ENCODE measurements at regions not wholly inside any gene's neighbourhood (a gene's known extent, or its start where the extent isn't known, plus 50 kb on each side); places are given as distances from the start of the nearest gene placed in this dataset.

DNA sequence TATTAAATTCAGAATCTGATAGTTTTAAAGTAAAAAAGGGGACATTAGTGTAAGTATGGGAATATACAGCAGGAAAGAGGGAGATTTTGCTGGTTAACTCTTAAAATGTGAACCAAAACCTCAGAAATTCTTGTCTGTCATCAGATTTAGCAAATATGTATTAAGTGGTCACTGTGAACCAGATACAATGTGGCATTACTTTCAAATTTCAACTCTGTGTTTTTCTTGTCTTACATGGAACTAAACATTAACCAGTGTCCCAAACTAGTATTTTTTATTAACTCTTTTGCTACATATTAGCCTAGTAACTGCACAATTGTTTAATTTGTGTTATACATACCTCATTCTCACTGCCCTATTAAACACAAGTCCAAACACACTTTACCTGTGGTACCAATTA is 259.9 kb upstream of the RASA1 start:
- H3K27ac ChIP-seq (replicated peaks; ENCODE audit: low read length), result no peak overlapping the region
- H3K4me2 ChIP-seq (ENCODE audit: insufficient read depth, low read length, poor library complexity, severe bottlenecking), result no peak overlapping the region
- H2AFZ ChIP-seq (ENCODE audit: low read length), result no peak overlapping the region
- H4K8ac ChIP-seq (ENCODE audit: low read depth, low read length), result no peak overlapping the region
- no peaks in the 10 kb centered on the region for H3K79me1 ChIP-seq (ENCODE audit: low read depth, low read length)
- no peak overlapping the region for H3K23ac ChIP-seq (ENCODE audit: low read depth, low read length, poor library complexity)
- no peaks in the 10 kb centered on the region for H3K9me3 ChIP-seq (replicated peaks in 1 of 2; ENCODE audit: control insufficient read depth in 2 of 2, insufficient read depth in 1 of 2, low read depth in 1 of 2, low read length in 2 of 2)
- H2BK12ac ChIP-seq (ENCODE audit: low read length), result no peak overlapping the region
- H4K91ac ChIP-seq (ENCODE audit: low read depth, low read length, poor library complexity), result no peak overlapping the region
- H2BK120ac ChIP-seq (ENCODE audit: low read depth, low read length), result no peak overlapping the region
- H3K9ac ChIP-seq (ENCODE audit: low read depth, low read length, poor library complexity), result no peak overlapping the region
- H3K4me1 ChIP-seq (ENCODE audit: control insufficient read depth in 2 of 2, insufficient read depth in 1 of 2, low read depth in 1 of 2, low read length in 2 of 2), result no peaks in the 10 kb centered on the region
- H3K18ac ChIP-seq (ENCODE audit: low read length), result no peak overlapping the region
- DNase-seq (ENCODE audit: low spot score), result no peak
- H3K4me3 ChIP-seq (ENCODE audit: low read length in 2 of 2), result no peak overlapping the region
- no peaks in the 10 kb centered on the region for H3K27me3 ChIP-seq (ENCODE audit: control insufficient read depth in 3 of 3, insufficient read depth in 3 of 3, low read depth in 1 of 3, low read length in 3 of 3)
- no peak overlapping the region for H2BK15ac ChIP-seq (ENCODE audit: low read length)
- H3K14ac ChIP-seq (ENCODE audit: low read length), result no peak overlapping the region
- H2AK5ac ChIP-seq (ENCODE audit: low read depth, low read length), result no peak overlapping the region
- no peak overlapping the region for H2BK5ac ChIP-seq (ENCODE audit: low read length)
- H3K4ac ChIP-seq (ENCODE audit: low read length), result no peak overlapping the region
- H3K36me3 ChIP-seq (replicated peaks in 1 of 2; ENCODE audit: control insufficient read depth in 2 of 2, insufficient read depth in 2 of 2, low read length in 2 of 2), result no peaks in the 10 kb centered on the region

DNA sequence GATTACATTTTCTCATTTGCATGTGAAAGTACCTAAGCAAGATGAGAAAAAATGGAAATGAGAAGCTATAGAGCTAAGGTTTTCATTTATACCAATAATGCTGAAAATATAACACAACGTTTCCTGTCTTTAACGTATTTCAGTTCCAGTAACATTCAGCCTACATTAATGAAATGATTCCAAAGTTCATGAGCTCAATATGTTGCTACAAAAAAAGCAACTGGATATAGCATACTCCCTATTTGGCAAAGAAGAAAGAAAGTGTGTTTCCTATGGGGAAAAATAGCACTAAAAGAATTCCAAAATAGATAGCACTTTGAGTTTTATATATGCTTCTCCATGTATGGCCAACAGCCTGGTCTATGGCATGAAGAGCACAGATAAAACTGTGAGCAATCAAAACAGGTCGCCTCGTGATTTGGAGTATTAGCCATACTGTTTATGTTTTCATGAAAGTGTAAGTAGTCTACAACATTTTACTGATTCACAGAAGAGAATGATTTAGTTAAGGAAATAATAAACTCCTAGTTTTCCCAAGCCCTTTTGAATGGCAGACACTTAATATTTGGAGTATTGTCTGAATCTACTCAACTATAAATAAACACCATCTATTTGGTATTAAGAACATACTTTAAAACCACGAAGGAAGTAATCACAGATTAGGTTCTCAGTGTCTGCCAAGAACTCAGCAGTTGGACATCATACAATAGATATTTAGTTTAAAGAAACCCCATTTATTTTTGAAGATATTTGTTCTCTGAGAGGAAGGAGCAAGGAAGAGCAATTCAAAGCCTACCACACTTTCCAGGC is 258.7 kb upstream of the RASA1 start:
- Histone ChIP-seq H3K4me2 (ENCODE audit: insufficient read depth, low read length, poor library complexity, severe bottlenecking) (no peak overlapping the region), H3K23ac (ENCODE audit: low read depth, low read length, poor library complexity) (no peak overlapping the region), H2BK120ac (ENCODE audit: low read depth, low read length) (no peak overlapping the region), H3K18ac (ENCODE audit: low read length) (no peak overlapping the region), H3K79me1 (ENCODE audit: low read depth, low read length) (no peaks in the 10 kb centered on the region), H2BK15ac (ENCODE audit: low read length) (no peak overlapping the region), H3K4me1 (ENCODE audit: control insufficient read depth in 2 of 2, insufficient read depth in 1 of 2, low read depth in 1 of 2, low read length in 2 of 2) (no peaks in the 10 kb centered on the region), H3K9ac (ENCODE audit: low read depth, low read length, poor library complexity) (no peak overlapping the region), H3K14ac (ENCODE audit: low read length) (no peak overlapping the region), H3K4ac (ENCODE audit: low read length) (no peak overlapping the region), H3K4me3 (ENCODE audit: low read length in 2 of 2) (no peak overlapping the region), H3K36me3 (replicated peaks in 1 of 2; ENCODE audit: control insufficient read depth in 2 of 2, insufficient read depth in 2 of 2, low read length in 2 of 2) (no peaks in the 10 kb centered on the region), H2AFZ (ENCODE audit: low read length) (no peak overlapping the region), H4K91ac (ENCODE audit: low read depth, low read length, poor library complexity) (no peak overlapping the region), H3K27me3 (ENCODE audit: control insufficient read depth in 3 of 3, insufficient read depth in 3 of 3, low read depth in 1 of 3, low read length in 3 of 3) (no peaks in the 10 kb centered on the region), H4K8ac (ENCODE audit: low read depth, low read length) (no peak overlapping the region), H2BK12ac (ENCODE audit: low read length) (no peak overlapping the region), H3K27ac (replicated peaks; ENCODE audit: low read length) (no peak overlapping the region), H3K9me3 (replicated peaks in 1 of 2; ENCODE audit: control insufficient read depth in 2 of 2, insufficient read depth in 1 of 2, low read depth in 1 of 2, low read length in 2 of 2) (no peaks in the 10 kb centered on the region), H2AK5ac (ENCODE audit: low read depth, low read length) (no peak overlapping the region), H2BK5ac (ENCODE audit: low read length) (no peak overlapping the region)
- no CpG with 5 or more reads among the region's 5 CpGs for WGBS, 2 donors (ENCODE audit: extremely low coverage in 2 of 2, insufficient read length in 2 of 2, insufficient replicate concordance in 1 of 2)
- no peak for DNase-seq (ENCODE audit: low spot score)

DNA sequence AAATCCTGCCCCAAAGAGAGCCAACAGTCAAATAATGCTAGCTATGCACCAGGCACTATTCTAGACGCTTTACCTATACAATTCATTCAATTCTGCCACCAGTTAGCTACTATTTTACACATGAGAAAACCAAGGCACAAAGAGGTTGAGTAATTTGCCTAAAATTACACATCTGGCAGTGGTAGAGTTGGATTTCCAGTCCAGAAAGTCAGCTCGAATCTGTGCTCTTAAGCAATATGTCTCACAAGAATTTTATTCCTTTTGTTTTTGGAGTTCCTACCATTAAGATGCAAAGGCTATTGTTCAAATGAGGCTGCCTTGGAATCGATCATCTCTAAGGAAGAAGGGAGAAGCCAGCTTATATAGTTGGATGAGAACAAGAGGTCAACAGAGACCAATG is 256.9 kb upstream of the RASA1 start:
- Histone ChIP-seq H3K4me3 (ENCODE audit: low read length in 2 of 2) (no peak overlapping the region), H2AFZ (ENCODE audit: low read length) (no peak overlapping the region), H3K9ac (ENCODE audit: low read depth, low read length, poor library complexity) (no peak overlapping the region), H2BK12ac (ENCODE audit: low read length) (no peak overlapping the region), H2BK5ac (ENCODE audit: low read length) (no peak overlapping the region), H4K91ac (ENCODE audit: low read depth, low read length, poor library complexity) (no peak overlapping the region), H3K18ac (ENCODE audit: low read length) (no peak overlapping the region), H3K27me3 (ENCODE audit: control insufficient read depth in 3 of 3, insufficient read depth in 3 of 3, low read depth in 1 of 3, low read length in 3 of 3) (no peaks in the 10 kb centered on the region), H3K9me3 (replicated peaks in 1 of 2; ENCODE audit: control insufficient read depth in 2 of 2, insufficient read depth in 1 of 2, low read depth in 1 of 2, low read length in 2 of 2) (no peaks in the 10 kb centered on the region), H2BK120ac (ENCODE audit: low read depth, low read length) (no peak overlapping the region), H4K8ac (ENCODE audit: low read depth, low read length) (no peak overlapping the region), H3K27ac (replicated peaks; ENCODE audit: low read length) (no peak overlapping the region), H3K4me2 (ENCODE audit: insufficient read depth, low read length, poor library complexity, severe bottlenecking) (no peak overlapping the region), H3K36me3 (replicated peaks in 1 of 2; ENCODE audit: control insufficient read depth in 2 of 2, insufficient read depth in 2 of 2, low read length in 2 of 2) (no peaks in the 10 kb centered on the region), H3K79me1 (ENCODE audit: low read depth, low read length) (no peaks in the 10 kb centered on the region), H3K4ac (ENCODE audit: low read length) (no peak overlapping the region), H3K23ac (ENCODE audit: low read depth, low read length, poor library complexity) (no peak overlapping the region), H3K4me1 (ENCODE audit: control insufficient read depth in 2 of 2, insufficient read depth in 1 of 2, low read depth in 1 of 2, low read length in 2 of 2) (no peaks in the 10 kb centered on the region), H2AK5ac (ENCODE audit: low read depth, low read length) (no peak overlapping the region), H2BK15ac (ENCODE audit: low read length) (no peak overlapping the region), H3K14ac (ENCODE audit: low read length) (no peak overlapping the region)
- DNase-seq (ENCODE audit: low spot score), result no peak
- no CpG with 5 or more reads among the region's 3 CpGs for WGBS, 2 donors (ENCODE audit: extremely low coverage in 2 of 2, insufficient read length in 2 of 2, insufficient replicate concordance in 1 of 2)

DNA sequence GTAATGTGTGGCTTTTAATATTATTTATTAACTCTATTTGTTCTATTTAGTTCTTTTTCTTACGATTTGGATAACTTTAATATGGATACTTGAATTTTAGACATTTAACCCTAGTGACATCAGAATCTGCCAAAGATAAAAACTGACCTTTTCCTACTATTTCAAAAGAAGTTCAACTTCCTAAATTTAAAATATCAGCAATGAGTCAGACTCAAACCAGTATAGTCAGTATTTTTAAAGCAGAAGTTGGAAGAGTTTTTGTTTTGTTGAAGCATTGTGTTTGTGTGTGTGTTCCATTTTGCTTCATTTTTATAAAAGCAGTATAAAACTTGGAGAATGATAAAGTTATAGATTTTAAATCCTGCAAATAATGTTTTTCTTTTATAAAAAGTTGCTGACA is 251.8 kb upstream of the RASA1 start:
- H3K9ac ChIP-seq (ENCODE audit: low read depth, low read length, poor library complexity), result no peak overlapping the region
- H3K4ac ChIP-seq (ENCODE audit: low read length), result no peak overlapping the region
- no CpG with 5 or more reads among the region's 1 CpG for WGBS, 2 donors (ENCODE audit: extremely low coverage in 2 of 2, insufficient read length in 2 of 2, insufficient replicate concordance in 1 of 2)

More for the DNA sequence above, 251.8 kb upstream of the RASA1 start:
- Histone ChIP-seq H3K14ac (ENCODE audit: low read length) (no peak overlapping the region), H3K36me3 (replicated peaks in 1 of 2; ENCODE audit: control insufficient read depth in 2 of 2, insufficient read depth in 2 of 2, low read length in 2 of 2) (no peaks in the 10 kb centered on the region), H3K4me3 (ENCODE audit: low read length in 2 of 2) (no peak overlapping the region), H2BK12ac (ENCODE audit: low read length) (no peak overlapping the region), H3K4me2 (ENCODE audit: insufficient read depth, low read length, poor library complexity, severe bottlenecking) (no peak overlapping the region), H3K9me3 (replicated peaks in 1 of 2; ENCODE audit: control insufficient read depth in 2 of 2, insufficient read depth in 1 of 2, low read depth in 1 of 2, low read length in 2 of 2) (peaks cover 0 to 4% of the 10 kb centered on the region in 2 donors), H3K79me1 (ENCODE audit: low read depth, low read length) (no peaks in the 10 kb centered on the region), H3K27me3 (ENCODE audit: control insufficient read depth in 3 of 3, insufficient read depth in 3 of 3, low read depth in 1 of 3, low read length in 3 of 3) (no peaks in the 10 kb centered on the region), H2BK5ac (ENCODE audit: low read length) (no peak overlapping the region), H3K4me1 (ENCODE audit: control insufficient read depth in 2 of 2, insufficient read depth in 1 of 2, low read depth in 1 of 2, low read length in 2 of 2) (peaks cover 0 to 10% of the 10 kb centered on the region in 2 donors), H2AFZ (ENCODE audit: low read length) (no peak overlapping the region), H2AK5ac (ENCODE audit: low read depth, low read length) (no peak overlapping the region), H3K23ac (ENCODE audit: low read depth, low read length, poor library complexity) (no peak overlapping the region), H3K18ac (ENCODE audit: low read length) (no peak overlapping the region), H2BK15ac (ENCODE audit: low read length) (no peak overlapping the region), H3K27ac (replicated peaks; ENCODE audit: low read length) (no peak overlapping the region), H4K8ac (ENCODE audit: low read depth, low read length) (no peak overlapping the region), H2BK120ac (ENCODE audit: low read depth, low read length) (no peak overlapping the region), H4K91ac (ENCODE audit: low read depth, low read length, poor library complexity) (no peak overlapping the region)
- DNase-seq (ENCODE audit: low spot score), result no peak
